IPS-NIHi11 (cell line): ENCODE measurements at regions not wholly inside any gene's neighbourhood (a gene's known extent, or its start where the extent isn't known, plus 50 kb on each side); places are given as distances from the start of the nearest gene placed in this dataset.
"Not testable (repeated sequence)": the region's sequence is repeated elsewhere in the genome, so short reads cannot be mapped to it uniquely, and the experiment has no call there.

Experiments
- DNase-seq: peaks from one replicate; pipeline ENCODE4 v3.0.0; 2012; ENCODE audit warnings: mixed read lengths, low spot score

- DNase-seq, result no peak
Measured at GRCh38 chr18:42545825-42546224, 569.7 kb downstream of the RIT2 start.

- no peak for DNase-seq
Measured at GRCh38 chr18:42548493-42548892, 567.0 kb downstream of the RIT2 start.

GRCh38 chr18:42549596-42549995 is 565.9 kb downstream of the RIT2 start:
- DNase-seq, result no peak

GRCh38 chr18:42552559-42552958 is 562.9 kb downstream of the RIT2 start:
- not testable (repeated sequence) for DNase-seq

- no peak for DNase-seq
Measured at GRCh38 chr18:42559069-42559690, 556.3 kb downstream of the RIT2 start.

DNA sequence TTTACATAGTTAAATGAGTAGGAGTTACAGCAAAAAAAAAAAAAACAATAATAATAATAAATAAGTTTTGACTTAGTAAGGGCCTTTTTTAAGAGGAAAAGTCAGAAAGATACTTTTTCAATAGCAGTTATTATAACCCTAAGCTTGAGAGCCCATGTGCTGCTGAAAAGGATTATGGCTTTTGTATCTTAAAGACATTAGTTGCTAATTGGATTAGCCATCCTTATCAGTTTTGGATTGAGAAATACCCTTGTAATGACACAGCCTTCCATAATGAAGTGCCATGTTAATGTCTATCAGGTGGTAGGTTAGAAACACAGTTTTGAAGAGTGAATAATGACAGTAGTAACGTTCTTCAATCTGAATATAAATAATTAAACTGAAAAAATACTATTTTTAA is 554.0 kb downstream of the RIT2 start:
- no peak for DNase-seq

DNA sequence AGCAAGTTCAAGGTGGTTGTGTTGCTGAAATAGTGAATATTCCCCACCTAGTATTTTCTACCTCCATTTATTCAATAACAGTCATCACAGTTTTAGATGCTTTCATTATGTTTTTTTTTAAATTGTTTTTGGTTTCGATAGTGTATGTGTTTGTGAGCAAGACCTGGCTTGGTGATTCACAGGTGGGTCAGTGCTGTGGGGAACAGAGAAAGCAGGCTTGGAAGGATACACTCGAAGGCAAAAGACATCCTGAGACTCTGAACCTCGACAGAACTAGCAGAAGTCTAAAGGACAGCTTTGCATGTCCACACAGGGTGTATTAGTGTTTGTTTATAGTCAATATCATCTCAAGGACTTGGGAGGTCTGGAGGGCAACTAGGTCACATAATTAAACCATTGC is 551.5 kb downstream of the RIT2 start:
- DNase-seq, result no peak

DNA sequence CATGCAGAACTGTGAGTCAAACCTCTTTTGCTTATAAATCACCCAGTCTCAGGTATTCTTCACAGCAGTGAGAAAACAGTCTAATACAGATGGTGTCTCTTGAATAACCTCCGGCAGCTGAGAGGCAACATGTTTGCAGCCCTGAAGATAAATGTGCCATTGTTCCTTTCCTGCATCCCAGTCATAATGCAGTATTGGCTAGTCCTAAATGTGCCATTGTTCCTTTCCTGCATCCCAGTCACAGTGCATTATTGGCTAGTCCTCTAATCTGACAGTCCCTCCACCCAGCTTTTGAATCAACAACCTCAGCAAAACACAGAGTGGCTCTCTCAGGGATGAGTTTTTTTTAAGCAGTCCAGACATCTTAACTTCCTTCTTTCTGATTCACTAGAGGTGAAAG is 550.7 kb downstream of the RIT2 start:
- no peak for DNase-seq

GRCh38 chr18:42568773-42569172 is 546.7 kb downstream of the RIT2 start:
- no peak for DNase-seq

GRCh38 chr18:42574871-42575270 is 540.6 kb downstream of the RIT2 start:
- no peak for DNase-seq

DNA sequence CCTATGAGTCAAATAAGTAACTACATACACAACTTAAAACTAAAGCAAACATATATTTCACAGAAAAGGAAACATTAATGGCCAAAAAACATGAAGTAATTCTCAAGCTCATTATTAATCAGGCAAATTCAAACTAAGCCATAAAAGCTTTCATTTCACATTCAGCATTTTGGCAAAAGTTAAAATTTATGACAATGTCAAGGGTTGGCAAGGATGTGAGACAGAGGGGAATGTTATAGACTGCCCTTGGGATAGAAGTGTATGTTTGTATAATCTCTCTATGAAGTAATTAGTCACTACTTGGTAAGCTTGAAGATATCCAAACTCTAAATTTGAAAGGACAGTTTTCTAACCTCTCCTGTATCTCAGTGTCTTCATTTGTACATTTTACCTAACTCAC is 539.4 kb downstream of the RIT2 start:
- no peak for DNase-seq

DNA sequence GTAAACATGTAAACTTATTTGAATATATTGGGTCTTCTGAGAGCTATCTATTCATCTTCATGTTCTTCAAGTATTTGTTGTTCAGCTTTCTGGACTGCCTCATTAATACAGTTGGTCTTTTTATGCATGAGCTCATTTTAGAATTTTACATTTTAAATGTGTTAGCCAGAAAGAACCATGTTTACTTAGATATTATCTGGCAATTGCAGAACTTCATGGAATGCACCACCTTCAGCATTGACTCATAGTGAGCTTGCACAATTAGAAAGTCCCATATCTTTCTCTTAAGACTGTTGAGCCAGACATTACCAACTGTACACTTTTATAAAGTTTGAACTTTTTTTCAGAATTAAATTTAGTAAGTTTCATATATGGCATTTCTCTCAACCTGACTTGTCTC is 536.7 kb downstream of the RIT2 start:
- no peak for DNase-seq

- no peak for DNase-seq
Measured at GRCh38 chr18:42582266-42582665, 533.2 kb downstream of the RIT2 start.

- DNase-seq, result no peak
Measured at GRCh38 chr18:42583283-42583731, 532.2 kb downstream of the RIT2 start.

GRCh38 chr18:42586601-42587000 is 528.9 kb downstream of the RIT2 start:
- peak; percentile 27 for DNase-seq

GRCh38 chr18:42588786-42589185 is 526.7 kb downstream of the RIT2 start:
- no peak for DNase-seq

GRCh38 chr18:42604820-42605219 is 510.7 kb downstream of the RIT2 start:
- no peak for DNase-seq

GRCh38 chr18:42606886-42607495 is 508.5 kb downstream of the RIT2 start:
- no peak for DNase-seq

DNA sequence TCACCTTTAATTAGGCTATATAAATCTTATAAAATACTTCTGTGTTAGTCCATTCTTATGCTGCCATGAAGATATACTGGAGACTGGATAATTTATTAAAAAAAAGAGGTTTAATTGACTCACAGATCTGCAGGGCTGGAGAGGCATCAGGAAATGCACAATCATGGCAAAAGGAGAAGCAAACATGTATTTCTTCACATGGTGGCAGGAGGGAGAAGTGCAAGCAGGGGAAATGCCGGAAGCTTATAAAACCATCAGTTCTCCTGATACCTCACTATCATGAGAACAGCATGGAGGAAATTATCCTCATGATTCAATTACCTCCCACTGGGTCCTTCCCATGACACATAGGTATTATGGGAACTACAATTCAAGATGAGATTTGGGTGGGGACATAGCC is 504.4 kb downstream of the RIT2 start:
- DNase-seq, result no peak

GRCh38 chr18:42614619-42615293 is 500.7 kb downstream of the RIT2 start:
- no peak for DNase-seq

DNA sequence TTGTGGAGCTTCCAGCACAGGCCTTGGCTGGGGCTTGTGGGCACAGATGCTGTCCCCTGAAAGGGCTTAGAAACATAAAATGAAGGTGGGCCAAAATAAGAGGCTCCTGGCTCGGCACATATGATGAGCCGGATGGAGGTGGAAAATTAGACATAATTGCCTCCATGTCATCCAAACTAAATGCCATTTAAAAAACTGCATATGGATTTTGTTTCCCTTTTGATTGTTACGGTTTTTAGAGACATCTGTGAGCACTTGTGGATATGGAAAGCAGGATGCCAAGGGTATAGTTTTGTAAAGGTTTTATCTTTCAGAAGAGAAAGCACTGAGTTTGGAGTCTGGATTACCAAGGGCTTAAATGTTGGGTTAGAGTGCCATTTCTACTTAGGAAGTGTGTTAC is 498.3 kb downstream of the RIT2 start:
- no peak for DNase-seq

DNA sequence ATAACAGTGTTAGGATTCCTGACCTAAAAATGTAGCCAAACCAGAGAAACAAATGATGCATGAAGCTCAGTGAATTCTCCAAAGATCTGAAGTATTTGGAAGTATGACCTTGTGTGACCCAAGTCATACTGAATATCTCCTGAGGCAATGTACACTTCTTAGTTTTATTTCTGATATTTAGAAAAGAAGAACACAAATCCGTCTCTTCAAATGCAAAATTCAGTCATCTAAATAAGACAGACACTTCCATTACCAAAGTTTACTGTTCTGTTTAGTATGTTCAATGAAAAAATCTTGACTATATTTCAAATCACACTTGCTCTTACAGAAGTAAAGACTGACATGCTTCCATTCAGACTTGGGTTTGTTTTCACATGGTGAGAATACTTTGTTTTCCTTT is 495.7 kb downstream of the RIT2 start:
- no peak for DNase-seq

DNA sequence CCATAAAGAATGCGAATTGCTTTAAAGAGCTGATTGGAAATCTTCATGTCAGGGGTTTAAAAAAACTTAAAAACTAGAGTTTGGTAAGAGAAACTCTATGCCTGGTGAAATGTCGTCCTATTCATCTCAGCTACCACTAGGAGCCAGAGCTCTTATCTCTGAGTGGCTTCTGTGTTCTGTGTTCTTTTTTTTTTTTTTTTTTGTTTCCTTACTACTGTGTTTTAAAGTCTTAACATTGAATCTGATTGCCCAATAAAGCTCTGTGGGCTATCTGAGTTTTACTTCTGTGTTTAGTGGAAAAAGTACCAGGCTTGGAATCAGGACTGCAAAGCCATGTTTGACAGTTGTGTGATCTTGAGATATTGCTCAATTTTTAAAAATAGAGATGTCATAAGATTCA is 494.8 kb downstream of the RIT2 start:
- no peak for DNase-seq

GRCh38 chr18:42623935-42624334 is 491.6 kb downstream of the RIT2 start:
- no peak for DNase-seq
